ENCODE measurements at regions not wholly inside any gene's neighbourhood (a gene's known extent, or its start where the extent isn't known, plus 50 kb on each side); places are given as distances from the start of the nearest gene placed in this dataset.

DNA sequence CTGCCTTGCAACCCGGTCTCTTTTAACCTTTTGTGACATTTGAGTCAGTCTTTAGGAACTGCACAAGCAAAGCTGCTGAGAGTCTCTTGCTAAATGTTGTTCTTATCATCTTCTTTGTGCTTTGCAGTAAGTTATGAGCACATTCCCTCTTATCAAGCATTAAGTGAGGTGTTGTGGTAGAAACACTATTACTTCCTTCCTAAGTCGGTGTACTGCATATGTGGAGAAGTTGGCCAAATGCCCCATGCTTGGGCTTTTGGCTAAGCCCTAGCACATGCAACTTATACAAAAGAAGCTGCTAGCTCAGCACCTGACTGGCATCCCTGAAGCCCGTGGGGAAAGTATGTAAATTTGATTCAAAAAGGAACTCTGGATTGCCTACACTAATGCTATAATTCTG is 136.5 kb upstream of the RBMS3 start:
- TF ChIP-seq NFIC (IDR thresholded peaks at IDR 0.05) (no peak), CREB1 (IDR thresholded peaks at IDR 0.05; ENCODE audit: low read depth) (no peak), RAD21 (IDR thresholded peaks at IDR 0.05; ENCODE audit: low read depth) (no peak), TAF1 (IDR thresholded peaks at IDR 0.05; ENCODE audit: low read depth) (no peak), YY1 (IDR thresholded peaks at IDR 0.05; ENCODE audit: low read depth) (no peak)
- TF ChIP-seq, protein P1, sequence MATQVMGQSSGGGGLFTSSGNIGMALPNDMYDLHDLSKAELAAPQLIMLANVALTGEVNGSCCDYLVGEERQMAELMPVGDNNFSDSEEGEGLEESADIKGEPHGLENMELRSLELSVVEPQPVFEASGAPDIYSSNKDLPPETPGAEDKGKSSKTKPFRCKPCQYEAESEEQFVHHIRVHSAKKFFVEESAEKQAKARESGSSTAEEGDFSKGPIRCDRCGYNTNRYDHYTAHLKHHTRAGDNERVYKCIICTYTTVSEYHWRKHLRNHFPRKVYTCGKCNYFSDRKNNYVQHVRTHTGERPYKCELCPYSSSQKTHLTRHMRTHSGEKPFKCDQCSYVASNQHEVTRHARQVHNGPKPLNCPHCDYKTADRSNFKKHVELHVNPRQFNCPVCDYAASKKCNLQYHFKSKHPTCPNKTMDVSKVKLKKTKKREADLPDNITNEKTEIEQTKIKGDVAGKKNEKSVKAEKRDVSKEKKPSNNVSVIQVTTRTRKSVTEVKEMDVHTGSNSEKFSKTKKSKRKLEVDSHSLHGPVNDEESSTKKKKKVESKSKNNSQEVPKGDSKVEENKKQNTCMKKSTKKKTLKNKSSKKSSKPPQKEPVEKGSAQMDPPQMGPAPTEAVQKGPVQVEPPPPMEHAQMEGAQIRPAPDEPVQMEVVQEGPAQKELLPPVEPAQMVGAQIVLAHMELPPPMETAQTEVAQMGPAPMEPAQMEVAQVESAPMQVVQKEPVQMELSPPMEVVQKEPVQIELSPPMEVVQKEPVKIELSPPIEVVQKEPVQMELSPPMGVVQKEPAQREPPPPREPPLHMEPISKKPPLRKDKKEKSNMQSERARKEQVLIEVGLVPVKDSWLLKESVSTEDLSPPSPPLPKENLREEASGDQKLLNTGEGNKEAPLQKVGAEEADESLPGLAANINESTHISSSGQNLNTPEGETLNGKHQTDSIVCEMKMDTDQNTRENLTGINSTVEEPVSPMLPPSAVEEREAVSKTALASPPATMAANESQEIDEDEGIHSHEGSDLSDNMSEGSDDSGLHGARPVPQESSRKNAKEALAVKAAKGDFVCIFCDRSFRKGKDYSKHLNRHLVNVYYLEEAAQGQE (IDR thresholded peaks at IDR 0.05; ENCODE audit: low read depth): no peak
- TF ChIP-seq, protein P2, sequence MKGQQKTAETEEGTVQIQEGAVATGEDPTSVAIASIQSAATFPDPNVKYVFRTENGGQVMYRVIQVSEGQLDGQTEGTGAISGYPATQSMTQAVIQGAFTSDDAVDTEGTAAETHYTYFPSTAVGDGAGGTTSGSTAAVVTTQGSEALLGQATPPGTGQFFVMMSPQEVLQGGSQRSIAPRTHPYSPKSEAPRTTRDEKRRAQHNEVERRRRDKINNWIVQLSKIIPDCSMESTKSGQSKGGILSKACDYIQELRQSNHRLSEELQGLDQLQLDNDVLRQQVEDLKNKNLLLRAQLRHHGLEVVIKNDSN (IDR thresholded peaks at IDR 0.05): no peak
